Epidermal melanocyte (primary cell): ENCODE measurements at regions not wholly inside any gene's neighbourhood (a gene's known extent, or its start where the extent isn't known, plus 50 kb on each side); places are given as distances from the start of the nearest gene placed in this dataset.

Source experiments
- DNase-seq: peaks from one replicate; pipeline ENCODE4 v3.0.0; 2011; ENCODE audit warnings: low spot score; ENCODE audit not compliant: insufficient read length

DNA sequence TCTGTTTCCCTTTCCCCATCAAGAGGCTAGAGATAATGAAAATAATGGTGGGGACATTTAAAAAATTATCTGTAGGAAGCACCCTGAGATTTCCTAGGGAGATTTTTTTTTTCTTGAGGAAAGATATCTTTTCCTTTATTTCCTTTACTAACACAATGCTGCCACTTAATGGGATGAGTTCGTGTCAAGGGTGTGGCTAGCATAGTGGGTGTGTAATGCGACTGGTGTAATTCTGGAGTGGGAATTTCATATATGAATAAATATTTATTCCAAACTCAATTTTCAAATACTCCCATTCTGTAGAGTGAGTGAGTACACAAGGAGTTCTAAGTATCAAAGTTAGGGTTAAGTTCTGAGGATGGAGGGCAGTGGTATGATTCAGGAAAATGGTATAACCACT lies 66.1 kb upstream of the GALNT15 start:
- DNase-seq, result no peak

DNA sequence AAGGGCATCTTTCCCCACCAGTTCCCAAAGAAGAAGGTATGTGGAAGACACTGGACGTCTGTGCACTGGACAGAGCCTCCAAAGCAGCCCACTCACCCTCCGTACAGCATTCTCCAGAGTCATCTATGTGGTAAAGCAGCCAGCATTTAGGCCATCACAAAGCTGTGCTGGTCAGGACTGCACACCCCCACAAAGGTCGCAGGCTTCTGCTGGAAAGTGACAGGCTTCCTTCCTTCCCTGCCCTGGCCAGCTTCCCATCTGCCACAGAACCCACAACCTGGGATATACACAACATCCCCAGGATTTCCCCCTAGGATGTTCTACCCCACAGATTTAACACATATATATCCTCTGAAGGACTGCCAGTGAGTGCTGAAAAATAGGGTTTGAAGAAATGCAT lies 64.6 kb upstream of the GALNT15 start:
- DNase-seq, result no peak

DNA sequence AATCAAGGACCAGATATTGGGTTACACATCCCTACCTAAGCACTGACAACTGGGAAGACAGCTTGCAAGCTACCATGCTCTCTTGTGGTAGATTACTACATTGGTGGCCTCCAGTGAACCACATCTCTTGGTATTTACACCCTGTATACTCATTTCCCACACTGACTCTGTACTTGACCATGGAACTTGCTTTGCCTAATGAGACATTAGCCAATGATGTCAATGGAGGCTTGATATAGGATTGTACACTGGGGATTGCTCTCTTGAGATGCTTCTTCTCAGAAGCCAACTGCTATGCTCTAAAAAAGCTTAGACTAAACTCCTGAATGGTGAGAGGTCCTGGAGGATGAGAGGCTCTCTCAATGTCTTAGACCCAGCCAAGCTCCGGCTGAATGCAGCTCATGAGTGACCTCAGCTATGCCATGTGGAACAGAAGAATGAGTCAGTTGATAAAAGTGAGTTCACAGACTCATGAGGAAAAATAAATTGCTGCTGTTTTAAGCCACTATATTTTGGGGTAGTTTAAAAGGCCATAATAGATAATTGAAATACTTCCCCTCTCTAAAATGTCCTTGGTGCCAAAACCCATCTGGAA lies 61.5 kb upstream of the GALNT15 start:
- DNase-seq, result no peak

DNA sequence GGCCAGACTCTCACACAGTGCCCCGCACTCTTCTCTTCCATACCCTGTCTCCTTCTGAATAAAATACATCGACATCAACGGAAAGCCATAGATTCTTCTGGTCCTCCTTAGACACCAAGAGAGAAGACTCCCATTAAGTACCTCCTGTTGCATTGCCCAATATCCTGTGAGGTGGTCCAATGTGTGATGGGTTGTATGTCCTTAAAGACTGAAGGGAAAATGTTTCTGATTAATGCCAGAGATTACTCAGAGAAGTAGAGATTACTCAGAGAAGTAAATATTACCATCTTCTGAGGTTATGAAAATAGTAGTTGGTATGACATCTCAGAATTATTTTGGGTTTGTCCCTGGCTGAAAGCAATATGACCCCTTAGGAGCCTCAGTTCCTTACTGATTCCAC lies 60.8 kb upstream of the GALNT15 start:
- no peak for DNase-seq

DNA sequence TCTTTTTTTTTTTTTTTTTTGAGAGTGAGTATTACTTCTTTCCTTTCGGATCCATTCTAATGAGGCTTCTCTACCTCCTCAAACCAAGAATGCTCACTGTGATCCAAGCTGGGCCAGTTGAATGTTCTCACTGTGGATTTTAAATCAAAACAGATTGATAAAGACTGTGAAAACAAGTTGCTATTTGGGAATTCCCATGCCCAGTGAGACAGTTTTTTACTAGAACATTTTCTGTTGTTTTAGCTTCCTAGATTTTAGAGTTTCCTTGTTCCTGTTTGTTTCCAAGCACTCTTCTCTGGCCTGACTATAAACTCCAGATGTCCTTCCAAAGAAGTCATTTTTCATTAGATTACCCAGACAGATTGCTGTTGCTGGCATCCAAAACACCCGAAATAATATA lies 60.1 kb upstream of the GALNT15 start:
- DNase-seq, result no peak

DNA sequence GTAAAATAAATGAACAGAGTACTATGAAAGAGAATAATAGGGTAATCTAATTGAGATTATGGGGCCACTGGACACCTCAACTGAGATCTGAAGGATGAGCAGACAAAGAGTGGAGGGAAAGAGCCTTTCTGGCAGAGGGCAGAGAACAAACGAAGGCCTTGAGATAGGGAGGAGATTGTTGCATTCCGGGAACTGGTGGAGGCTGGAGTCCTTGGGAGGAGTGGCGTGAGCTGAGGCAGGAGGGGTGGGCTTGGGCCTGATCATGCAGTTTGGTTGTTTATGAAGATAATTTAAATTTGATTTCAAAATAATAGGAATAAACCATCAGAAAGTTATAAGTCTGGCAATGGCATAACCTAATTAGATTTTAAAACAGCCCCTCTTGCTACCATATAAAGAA lies 59.5 kb upstream of the GALNT15 start:
- no peak for DNase-seq

DNA sequence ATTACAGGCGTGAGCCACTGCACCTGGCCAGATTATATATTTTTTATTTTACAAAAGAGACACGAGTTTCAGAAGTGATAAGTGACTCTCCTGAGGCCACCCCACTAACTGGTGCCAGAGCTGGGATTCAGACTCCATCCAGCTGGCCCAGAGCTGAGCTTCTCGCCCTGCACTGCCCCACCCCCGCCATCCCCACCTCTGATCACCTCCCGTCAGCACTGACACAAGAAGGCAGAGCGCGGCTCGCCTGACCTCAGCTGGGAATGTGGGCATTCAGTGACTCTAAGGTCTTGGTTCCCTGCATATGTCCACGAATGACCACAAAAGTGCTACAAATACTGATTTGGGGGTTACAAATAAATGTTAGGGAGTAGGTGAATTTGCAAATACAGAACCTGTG lies 56.1 kb upstream of the GALNT15 start:
- DNase-seq, result no peak

DNA sequence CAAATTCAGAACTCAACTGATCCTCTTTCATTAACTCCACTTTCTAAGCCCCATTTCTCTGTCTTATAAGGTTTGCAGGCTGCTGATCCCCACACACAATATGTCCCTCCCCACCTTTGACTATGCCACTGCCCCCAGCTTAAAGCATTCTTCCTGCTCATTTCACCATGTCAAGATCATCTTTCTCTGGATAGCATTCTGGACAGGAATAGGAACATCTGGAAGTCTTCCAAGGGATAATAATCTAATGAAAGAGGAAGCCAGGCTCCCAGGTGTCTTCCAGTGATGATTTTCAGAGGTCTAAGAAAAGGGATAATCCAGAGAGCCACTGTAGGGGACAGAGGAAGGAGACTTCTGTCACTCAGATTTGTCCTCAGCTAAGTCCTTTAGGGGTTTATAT lies 54.6 kb upstream of the GALNT15 start:
- no peak for DNase-seq

DNA sequence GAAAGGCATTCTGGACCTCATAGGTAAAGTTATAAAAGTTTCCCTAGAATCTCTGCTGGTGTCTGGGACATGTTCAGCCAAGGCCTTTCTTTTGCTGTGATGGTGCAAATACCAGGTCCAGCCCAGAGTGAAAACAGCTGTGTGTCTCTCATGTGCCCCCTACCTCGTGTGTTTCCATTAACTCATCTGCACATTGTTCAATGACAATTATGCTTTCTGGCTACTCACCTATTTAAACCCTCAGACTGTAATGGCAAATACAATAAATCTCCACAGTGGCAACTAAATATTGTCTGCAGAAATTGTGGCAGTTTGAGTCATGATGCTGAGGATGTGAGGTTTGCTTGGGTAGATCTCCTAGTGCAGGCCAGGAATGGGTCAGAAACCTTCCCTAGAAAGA lies 53.1 kb upstream of the GALNT15 start:
- no peak for DNase-seq

DNA sequence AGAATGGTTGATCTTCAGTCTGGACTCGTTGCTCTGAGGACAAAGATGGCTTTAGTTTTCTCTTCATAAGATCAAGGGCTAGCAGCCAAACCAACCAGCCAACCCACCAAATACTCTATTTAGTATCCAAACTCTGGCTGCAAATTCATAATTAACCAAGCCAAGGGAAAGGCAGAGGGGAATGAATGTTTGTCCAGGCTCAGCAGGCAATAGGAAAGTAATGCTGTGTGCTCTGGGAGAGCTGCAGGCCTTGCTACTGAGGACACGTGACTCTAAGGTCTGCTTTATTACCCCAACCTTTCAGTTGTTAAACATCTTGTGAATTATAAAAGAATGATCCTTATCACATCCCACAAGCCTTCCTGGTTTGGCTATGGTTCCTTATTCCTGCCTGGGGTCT lies 52.3 kb upstream of the GALNT15 start:
- no peak for DNase-seq

DNA sequence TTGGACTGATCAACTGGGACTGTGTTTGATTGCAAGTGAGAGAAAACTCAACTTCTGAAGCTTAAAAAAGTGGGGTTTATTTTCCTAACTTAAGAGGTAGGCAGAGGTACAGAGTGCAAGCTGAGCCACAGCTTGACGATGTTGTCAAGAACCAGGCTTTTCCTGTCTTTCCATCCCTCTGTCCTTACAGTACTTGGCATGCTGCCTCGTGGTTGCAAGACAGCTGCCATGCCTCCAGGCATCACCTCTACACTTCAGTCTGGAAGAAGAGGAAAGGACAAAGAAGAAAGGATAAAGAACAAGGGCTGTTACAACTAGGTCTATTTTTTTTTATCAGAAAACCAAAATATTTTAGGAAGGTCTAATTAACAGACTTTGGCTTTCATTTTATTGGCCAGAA lies 51.8 kb upstream of the GALNT15 start:
- no peak for DNase-seq

DNA sequence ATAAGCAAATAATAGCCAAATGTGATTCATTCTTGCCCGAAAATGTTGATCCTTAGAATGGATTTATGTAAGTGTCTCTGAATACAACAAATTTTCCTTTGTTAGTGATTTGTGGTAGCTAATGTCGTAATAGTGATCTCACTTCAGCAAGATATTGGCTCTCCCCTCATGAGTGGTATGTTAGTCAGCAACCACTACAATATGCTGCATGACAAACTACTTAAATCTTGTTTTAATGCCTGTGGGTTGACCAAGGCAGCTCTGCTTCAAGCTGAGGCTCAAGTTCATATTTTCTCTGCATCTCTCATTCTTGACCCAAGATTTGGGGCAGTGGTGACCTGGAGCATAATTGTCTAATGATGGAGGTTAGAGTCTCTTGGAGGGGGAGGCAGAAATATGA lies 49.8 kb upstream of the GALNT15 start:
- DNase-seq, result no peak
